ENCODE measurements at regions not wholly inside any gene's neighbourhood (a gene's known extent, or its start where the extent isn't known, plus 50 kb on each side); places are given as distances from the start of the nearest gene placed in this dataset.

DNA sequence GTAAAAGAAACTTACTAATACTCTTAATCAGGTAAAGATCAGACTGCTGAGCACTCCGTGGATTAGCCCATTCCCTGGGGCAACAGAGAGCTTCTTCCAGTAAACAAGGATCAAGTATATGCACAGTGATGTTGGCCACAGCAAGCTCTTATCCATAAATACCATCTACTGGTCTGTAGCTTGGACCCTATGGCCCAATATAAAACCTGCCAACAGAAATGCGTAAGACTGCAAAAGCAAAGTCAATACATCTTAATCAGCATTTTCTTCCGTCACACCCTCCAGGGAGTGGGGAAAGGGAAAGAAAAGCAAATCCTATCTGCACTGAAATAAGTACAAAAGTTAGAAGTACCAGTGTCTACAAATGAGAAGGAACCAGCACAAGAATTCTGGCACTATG lies 1082.1 kb downstream of the ZPLD1 start:
- Histone ChIP-seq H3K23ac (ENCODE audit: insufficient read length) (no peak overlapping the region), H2AK5ac (ENCODE audit: low read depth, low read length) (no peak overlapping the region), H4K20me1 (replicated peaks in 1 of 2; ENCODE audit: control insufficient read depth in 1 of 2, insufficient read depth in 2 of 2, low read length in 2 of 2) (no peaks in the 10 kb centered on the region), H3K9ac (replicated peaks in 1 of 4; ENCODE audit: extremely low read depth in 1 of 4, low read depth in 3 of 4, low read length in 3 of 4) (no peak overlapping the region), H4K5ac (ENCODE audit: insufficient read length, low read depth, low read length) (no peak overlapping the region), H2AFZ (ENCODE audit: low read length) (no peak overlapping the region), H2BK5ac (ENCODE audit: low read depth, low read length) (no peak overlapping the region), H3K4ac (replicated peaks; ENCODE audit: insufficient read length, low read depth, low read length) (no peak overlapping the region), H3K79me1 (ENCODE audit: low read depth, low read length) (no peaks in the 10 kb centered on the region), H3K4me3 (ENCODE audit: extremely low read depth in 1 of 4, insufficient read depth in 2 of 4, low read depth in 3 of 4, low read length in 4 of 4) (no peak overlapping the region), H3K4me1 (replicated peaks in 1 of 4; ENCODE audit: control insufficient read depth in 3 of 4, insufficient read depth in 4 of 4, low read length in 3 of 4) (no peaks in the 10 kb centered on the region), H2BK15ac (ENCODE audit: low read length) (no peak overlapping the region), H3K14ac (ENCODE audit: insufficient read length) (no peak overlapping the region), H3K4me2 (ENCODE audit: insufficient read depth in 1 of 2, low read depth in 2 of 2, low read length in 2 of 2) (no peak overlapping the region), H2BK20ac (ENCODE audit: low read length) (no peak overlapping the region), H3K56ac (replicated peaks; ENCODE audit: insufficient read length, low read depth, low read length) (no peak overlapping the region), H2BK12ac (ENCODE audit: low read depth, low read length) (no peak overlapping the region), H3K9me3 (ENCODE audit: insufficient read depth in 2 of 2, low read depth in 1 of 2, low read length in 1 of 2) (peaks cover 0 to under 1% of the 10 kb centered on the region in 2 experiments; a peak in 1 of 4 replicates), H3K27me3 (replicated peaks in 1 of 4; ENCODE audit: control insufficient read depth in 3 of 4, extremely low read depth in 1 of 4, insufficient read depth in 3 of 4, low read length in 3 of 4) (no peaks in the 10 kb centered on the region), H2BK120ac (replicated peaks; ENCODE audit: low read depth, low read length) (no peak overlapping the region), H3K79me2 (ENCODE audit: control insufficient read depth in 1 of 2, insufficient read depth in 2 of 2, low read length in 2 of 2) (no peaks in the 10 kb centered on the region), H3K18ac (ENCODE audit: extremely low read depth, low read length) (no peak overlapping the region), H4K91ac (replicated peaks; ENCODE audit: insufficient read length, low read length) (no peak overlapping the region), H3K23me2 (ENCODE audit: low read depth, low read length) (no peaks in the 10 kb centered on the region), H4K8ac (ENCODE audit: extremely low read depth, insufficient read depth, low read length) (no peak overlapping the region), H3K27ac (ENCODE audit: low read depth, low read length) (no peak overlapping the region), H3K36me3 (ENCODE audit: control insufficient read depth in 2 of 4, insufficient read depth in 4 of 4, low read length in 3 of 4) (no peaks in the 10 kb centered on the region)
- no peak for TF ChIP-seq EGR1 (IDR thresholded peaks at IDR 0.05; ENCODE audit: borderline replicate concordance, low read depth, low read length)
- TF ChIP-seq CHD2 (IDR thresholded peaks at IDR 0.05; ENCODE audit: low read length), result no peak
- no peak for TF ChIP-seq POU5F1 (IDR thresholded peaks at IDR 0.05; ENCODE audit: low read depth, low read length)
- no peak for TF ChIP-seq TCF12 (IDR thresholded peaks at IDR 0.05; ENCODE audit: low read depth, low read length)
- no peak for TF ChIP-seq CBX8 (IDR thresholded peaks at IDR 0.05; ENCODE audit: borderline replicate concordance, low read depth, low read length)
- TF ChIP-seq EP300 (IDR thresholded peaks at IDR 0.05; ENCODE audit: borderline replicate concordance in 1 of 2, low read depth in 2 of 2, low read length in 2 of 2), result no peak
- TF ChIP-seq BACH1 (IDR thresholded peaks at IDR 0.05; ENCODE audit: low read length), result no peak
- TF ChIP-seq RBBP5 (IDR thresholded peaks at IDR 0.05; ENCODE audit: borderline replicate concordance, low read depth, low read length), result no peak
- no peak for TF ChIP-seq EZH2 (IDR thresholded peaks at IDR 0.05; ENCODE audit: low read depth, low read length, severe bottlenecking)
- no peak for TF ChIP-seq CTBP2 (IDR thresholded peaks at IDR 0.05; ENCODE audit: borderline replicate concordance, insufficient read depth, insufficient read length, low read length)
- no peak for TF ChIP-seq PHF8 (conservative IDR thresholded peaks at IDR 0.05; ENCODE audit: low read depth, low read length)
- TF ChIP-seq RNF2 (IDR thresholded peaks at IDR 0.05; ENCODE audit: borderline replicate concordance, low read depth, low read length, missing control alignments, poor library complexity, severe bottlenecking), result no peak
- TF ChIP-seq CREB1 (IDR thresholded peaks at IDR 0.05), result no peak
- TF ChIP-seq MAFK (IDR thresholded peaks at IDR 0.05; ENCODE audit: low read depth, low read length), result no peak
- TF ChIP-seq POLR2AphosphoS5 (IDR thresholded peaks at IDR 0.05; ENCODE audit: low read depth, low read length), result no peak
- no peak for TF ChIP-seq NRF1 (IDR thresholded peaks at IDR 0.05; ENCODE audit: low read depth, low read length)
- ChIA-PET POLR2A (ENCODE audit: partially characterized antibody) (no interaction called here), CTCF (ENCODE audit: partially characterized antibody) (no interaction called here)
- DNase-seq (ENCODE audit: low read depth in 1 of 2, low spot score in 2 of 2) (no peak), FAIRE-seq (no peak)
- WGBS, 2 experiments (ENCODE audit: extremely low coverage in 1 of 2, insufficient coverage in 1 of 2, insufficient read length in 1 of 2, insufficient replicate concordance in 2 of 2, low coverage in 1 of 2, low lambda C conversion rate in 2 of 2, missing lambda C conversion rate in 1 of 2), result 97% methylated on average over 3 of the region's 3 CpGs; no CpG with 5 or more reads in 1 of the 2 experiments
